Ascending aorta (tissue), 2 donors: ENCODE measurements at regions not wholly inside any gene's neighbourhood (a gene's known extent, or its start where the extent isn't known, plus 50 kb on each side); places are given as distances from the start of the nearest gene placed in this dataset.
"Not testable (repeated sequence)": the region's sequence is repeated elsewhere in the genome, so short reads cannot be mapped to it uniquely, and the experiment has no call there.

ENCODE experiments used
- DNase-seq, 2 donors: peaks; one replicate each; pipeline ENCODE4 v3.0.0-alpha.2; 2019; ENCODE audit warnings: low spot score in 2 of 2
- H3K27ac ChIP-seq, 2 donors: fragments of 200-600 bp; sonication (generic); one replicate each; pipeline ENCODE4 v1.5.1; 2016 to 2017; ENCODE audit warnings: mild to moderate bottlenecking in 1 of 2
- H3K27me3 ChIP-seq: fragments of 200-600 bp; sonication (generic); one replicate; pipeline ENCODE4 v1.5.1; 2017
- H3K36me3 ChIP-seq, 2 donors: fragments of 200-600 bp; sonication (generic); one replicate each; pipeline ENCODE4 v1.5.1; 2016
- H3K4me1 ChIP-seq, 2 donors: fragments of 200-600 bp; sonication (generic); one replicate each; pipeline ENCODE4 v1.5.1; 2016 to 2017; ENCODE audit warnings: mild to moderate bottlenecking in 1 of 2
- H3K4me3 ChIP-seq, 2 donors: fragments of 200-600 bp; sonication (generic); one replicate each; pipeline ENCODE4 v1.5.1; 2016 to 2017; ENCODE audit warnings: mild to moderate bottlenecking in 1 of 2
- H3K9me3 ChIP-seq, 2 donors: fragments of 200-600 bp; sonication (generic); one replicate each; pipeline ENCODE4 v1.5.1; 2016
- intact Hi-C: fragments of 100-400 bp; cut with DNase I; formaldehyde crosslinking; loops from one replicate; pipeline ENCODE4 v1.15.1; 2023
- TF ChIP-seq, protein P1 (sequence below), 3 experiments: fragments of 200-600 bp in 2 of 3; fragments of 450-650 bp in 1 of 3; sonication (generic) in 2 of 3; IDR thresholded peaks; one replicate each; pipeline ENCODE4 v1.5.1; 2016 to 2019; ENCODE audit warnings: antibody characterized with exemption in 3 of 3, mild to moderate bottlenecking in 1 of 3, moderate library complexity in 1 of 3

DNA sequence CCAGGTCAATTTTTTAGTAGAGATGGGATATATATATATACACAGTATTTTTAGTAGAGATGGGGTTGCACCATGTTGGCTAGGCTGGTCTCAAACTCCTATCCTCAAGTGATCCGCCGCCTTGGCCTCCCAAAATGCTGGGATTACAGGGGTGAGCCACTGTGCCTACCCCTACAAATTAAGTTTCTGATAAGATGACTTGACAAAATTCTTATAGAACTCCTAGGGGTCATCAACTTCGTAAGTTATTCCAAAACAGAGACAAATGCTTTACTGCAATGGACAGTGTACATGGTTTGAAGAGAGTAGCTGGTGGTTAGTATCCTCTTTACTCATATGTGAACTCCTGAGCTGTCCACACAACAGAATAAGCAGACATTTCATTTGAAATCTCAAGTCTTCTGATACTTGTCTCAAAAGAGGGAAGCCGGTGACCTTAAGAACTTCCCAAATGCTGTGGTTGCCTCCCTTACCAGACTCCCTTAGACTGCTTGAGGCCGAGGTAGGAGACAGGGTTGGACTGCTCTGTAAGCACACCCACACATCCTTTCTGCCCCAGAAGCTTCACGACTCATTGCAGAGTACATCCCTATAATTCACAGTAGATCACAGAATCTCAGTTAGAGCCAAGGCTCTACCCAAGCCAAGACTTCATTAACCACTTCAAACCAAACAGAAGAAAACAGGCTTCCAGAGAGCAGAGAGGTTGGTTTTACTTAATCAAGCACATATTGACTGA, 244.1 kb upstream of the IRF2BP2 start:
- DNase-seq, result no peak
- TF ChIP-seq, protein P1, sequence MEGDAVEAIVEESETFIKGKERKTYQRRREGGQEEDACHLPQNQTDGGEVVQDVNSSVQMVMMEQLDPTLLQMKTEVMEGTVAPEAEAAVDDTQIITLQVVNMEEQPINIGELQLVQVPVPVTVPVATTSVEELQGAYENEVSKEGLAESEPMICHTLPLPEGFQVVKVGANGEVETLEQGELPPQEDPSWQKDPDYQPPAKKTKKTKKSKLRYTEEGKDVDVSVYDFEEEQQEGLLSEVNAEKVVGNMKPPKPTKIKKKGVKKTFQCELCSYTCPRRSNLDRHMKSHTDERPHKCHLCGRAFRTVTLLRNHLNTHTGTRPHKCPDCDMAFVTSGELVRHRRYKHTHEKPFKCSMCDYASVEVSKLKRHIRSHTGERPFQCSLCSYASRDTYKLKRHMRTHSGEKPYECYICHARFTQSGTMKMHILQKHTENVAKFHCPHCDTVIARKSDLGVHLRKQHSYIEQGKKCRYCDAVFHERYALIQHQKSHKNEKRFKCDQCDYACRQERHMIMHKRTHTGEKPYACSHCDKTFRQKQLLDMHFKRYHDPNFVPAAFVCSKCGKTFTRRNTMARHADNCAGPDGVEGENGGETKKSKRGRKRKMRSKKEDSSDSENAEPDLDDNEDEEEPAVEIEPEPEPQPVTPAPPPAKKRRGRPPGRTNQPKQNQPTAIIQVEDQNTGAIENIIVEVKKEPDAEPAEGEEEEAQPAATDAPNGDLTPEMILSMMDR (IDR thresholded peaks at IDR 0.05), result no peak
- H3K36me3 ChIP-seq, result no peaks in the 10 kb centered on the region
- H3K4me1 ChIP-seq, result peaks cover 0 to 4% of the 10 kb centered on the region in 2 donors
- no peaks in the 10 kb centered on the region for H3K27me3 ChIP-seq
- H3K9me3 ChIP-seq, result no peaks in the 10 kb centered on the region
- no peak overlapping the region for H3K27ac ChIP-seq
- intact Hi-C loops, result no loop called here
- H3K4me3 ChIP-seq, result no peak overlapping the region

DNA sequence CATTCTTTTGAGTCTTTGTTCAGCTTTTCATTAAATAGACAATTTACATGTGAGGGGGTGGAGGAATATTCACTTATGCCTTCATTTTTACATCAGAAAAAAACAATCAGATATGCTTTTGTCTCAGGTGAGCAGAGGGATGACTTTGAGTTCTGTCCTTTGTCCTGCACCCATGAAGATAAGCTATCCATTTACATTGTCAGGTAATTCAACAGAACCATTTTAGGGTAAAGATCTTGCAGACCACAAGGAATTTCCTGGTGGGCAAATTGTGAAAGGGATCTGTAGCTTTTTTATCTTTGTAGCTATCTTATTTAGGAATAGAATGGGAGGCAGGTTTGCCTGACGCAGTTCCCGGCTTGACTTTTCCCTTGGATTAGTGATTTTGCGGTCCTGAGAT, 242.7 kb upstream of the IRF2BP2 start:
- intact Hi-C loops, result no loop called here

GRCh38 chr1:234851450-234852438, 241.8 kb upstream of the IRF2BP2 start:
- Histone ChIP-seq H3K9me3 (no peaks in the 10 kb centered on the region), H3K27me3 (no peaks in the 10 kb centered on the region), H3K4me1 (peaks cover 0 to 4% of the 10 kb centered on the region in 2 donors), H3K27ac (no peak overlapping the region), H3K4me3 (no peak overlapping the region), H3K36me3 (no peaks in the 10 kb centered on the region)
- TF ChIP-seq, protein P1 (IDR thresholded peaks at IDR 0.05), result no peak
- DNase-seq, result no peak
- intact Hi-C loops, result no loop called here

More for the DNA sequence above, 242.7 kb upstream of the IRF2BP2 start:
- Histone ChIP-seq H3K4me3 (no peak overlapping the region), H3K27ac (no peak overlapping the region), H3K4me1 (peaks cover 0 to 4% of the 10 kb centered on the region in 2 donors), H3K27me3 (no peaks in the 10 kb centered on the region), H3K36me3 (no peaks in the 10 kb centered on the region), H3K9me3 (no peaks in the 10 kb centered on the region)
- no peak for DNase-seq
- TF ChIP-seq, protein P1 (IDR thresholded peaks at IDR 0.05), result no peak

- H3K9me3 ChIP-seq, result no peaks in the 10 kb centered on the region
- no peak for DNase-seq
- peaks cover 0 to 4% of the 10 kb centered on the region in 2 donors for H3K4me1 ChIP-seq
- intact Hi-C loops, result no loop called here
- no peaks in the 10 kb centered on the region for H3K27me3 ChIP-seq
- TF ChIP-seq, protein P1 (IDR thresholded peaks at IDR 0.05), result no peak
- no peak overlapping the region for H3K27ac ChIP-seq
- no peak overlapping the region for H3K4me3 ChIP-seq
- no peaks in the 10 kb centered on the region for H3K36me3 ChIP-seq
Observed at GRCh38 chr1:234849832-234850231, 239.9 kb upstream of the IRF2BP2 start.

GRCh38 chr1:234848972-234849649, 239.1 kb upstream of the IRF2BP2 start:
- peaks cover 0 to 4% of the 10 kb centered on the region in 2 donors for H3K4me1 ChIP-seq
- no peak overlapping the region for H3K27ac ChIP-seq
- no peak overlapping the region for H3K4me3 ChIP-seq
- no peaks in the 10 kb centered on the region for H3K27me3 ChIP-seq
- H3K36me3 ChIP-seq, result no peaks in the 10 kb centered on the region
- DNase-seq, result no peak
- intact Hi-C loops, result no loop called here
- no peaks in the 10 kb centered on the region for H3K9me3 ChIP-seq
- TF ChIP-seq, protein P1 (IDR thresholded peaks at IDR 0.05), result no peak

GRCh38 chr1:234846813-234847212, 236.8 kb upstream of the IRF2BP2 start:
- H3K4me1 ChIP-seq, H3K36me3 ChIP-seq, H3K27ac ChIP-seq, DNase-seq, H3K27me3 ChIP-seq, H3K9me3 ChIP-seq, H3K4me3 ChIP-seq, intact Hi-C loops: not testable (repeated sequence)
